ENCODE measurements at regions not wholly inside any gene's neighbourhood (a gene's known extent, or its start where the extent isn't known, plus 50 kb on each side); places are given as distances from the start of the nearest gene placed in this dataset.

DNA sequence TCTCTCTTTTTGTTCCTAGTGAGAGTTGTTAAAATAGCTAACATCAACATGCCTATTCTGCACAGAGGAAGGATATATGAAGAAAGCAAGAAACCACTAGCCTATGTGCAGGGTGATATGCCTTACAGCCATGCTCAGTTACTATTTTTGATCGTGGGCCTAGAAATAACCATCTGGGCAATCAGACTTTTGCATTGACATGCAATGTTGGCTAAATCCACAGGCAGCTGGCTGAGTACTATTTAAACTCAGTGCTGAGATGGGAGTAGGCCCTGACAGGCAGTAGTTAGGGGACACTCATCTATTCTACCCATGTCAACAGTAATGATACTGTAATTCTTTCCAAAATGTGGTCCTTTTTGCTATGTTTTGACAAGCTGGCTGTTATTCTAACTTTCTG, 89.6 kb downstream of the HDGFL1 start:
- no peak for DNase-seq
- no peak overlapping the region for H3K27ac ChIP-seq
- no peak overlapping the region for H3K4me3 ChIP-seq (ENCODE audit: low read depth, low read length)
- TF ChIP-seq, protein P1, sequence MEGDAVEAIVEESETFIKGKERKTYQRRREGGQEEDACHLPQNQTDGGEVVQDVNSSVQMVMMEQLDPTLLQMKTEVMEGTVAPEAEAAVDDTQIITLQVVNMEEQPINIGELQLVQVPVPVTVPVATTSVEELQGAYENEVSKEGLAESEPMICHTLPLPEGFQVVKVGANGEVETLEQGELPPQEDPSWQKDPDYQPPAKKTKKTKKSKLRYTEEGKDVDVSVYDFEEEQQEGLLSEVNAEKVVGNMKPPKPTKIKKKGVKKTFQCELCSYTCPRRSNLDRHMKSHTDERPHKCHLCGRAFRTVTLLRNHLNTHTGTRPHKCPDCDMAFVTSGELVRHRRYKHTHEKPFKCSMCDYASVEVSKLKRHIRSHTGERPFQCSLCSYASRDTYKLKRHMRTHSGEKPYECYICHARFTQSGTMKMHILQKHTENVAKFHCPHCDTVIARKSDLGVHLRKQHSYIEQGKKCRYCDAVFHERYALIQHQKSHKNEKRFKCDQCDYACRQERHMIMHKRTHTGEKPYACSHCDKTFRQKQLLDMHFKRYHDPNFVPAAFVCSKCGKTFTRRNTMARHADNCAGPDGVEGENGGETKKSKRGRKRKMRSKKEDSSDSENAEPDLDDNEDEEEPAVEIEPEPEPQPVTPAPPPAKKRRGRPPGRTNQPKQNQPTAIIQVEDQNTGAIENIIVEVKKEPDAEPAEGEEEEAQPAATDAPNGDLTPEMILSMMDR (IDR thresholded peaks at IDR 0.05; ENCODE audit: low read depth, low read length, missing control alignments) = no peak
- in situ Hi-C loops (cut with HindIII; ENCODE audit: low pct_ligation_motif_present, low sequenced_read_pairs) = no loop called here
- no peaks in the 10 kb centered on the region for H3K36me3 ChIP-seq (replicated peaks)
- H3K27me3 ChIP-seq (replicated peaks) = no peaks in the 10 kb centered on the region

DNA sequence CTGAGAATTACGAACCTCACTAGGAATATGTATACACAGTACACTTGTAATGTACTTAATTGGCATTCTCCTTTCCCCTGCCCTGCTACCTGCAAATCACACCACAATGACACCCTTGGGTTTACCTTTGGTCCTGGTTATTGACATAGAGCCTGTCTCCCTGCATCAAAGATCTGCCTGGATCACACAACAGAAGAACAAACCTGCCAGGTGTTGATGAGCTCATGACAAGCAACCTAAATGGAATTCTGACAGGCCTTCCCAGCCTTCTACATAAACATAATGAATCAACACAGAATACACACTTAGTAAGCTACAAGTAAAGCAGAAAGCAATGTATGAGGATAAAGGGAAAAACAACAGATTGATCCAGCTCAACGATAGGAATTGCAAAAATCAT, 95.6 kb downstream of the HDGFL1 start:
- TF ChIP-seq, protein P1 (IDR thresholded peaks at IDR 0.05; ENCODE audit: low read depth, low read length, missing control alignments) = no peak
- H3K27ac ChIP-seq = no peak overlapping the region
- H3K36me3 ChIP-seq (replicated peaks) = no peaks in the 10 kb centered on the region
- in situ Hi-C loops (cut with HindIII; ENCODE audit: low pct_ligation_motif_present, low sequenced_read_pairs) = no loop called here
- no peak overlapping the region for H3K4me3 ChIP-seq (ENCODE audit: low read depth, low read length)
- DNase-seq = no peak
- no peaks in the 10 kb centered on the region for H3K27me3 ChIP-seq (replicated peaks)

DNA sequence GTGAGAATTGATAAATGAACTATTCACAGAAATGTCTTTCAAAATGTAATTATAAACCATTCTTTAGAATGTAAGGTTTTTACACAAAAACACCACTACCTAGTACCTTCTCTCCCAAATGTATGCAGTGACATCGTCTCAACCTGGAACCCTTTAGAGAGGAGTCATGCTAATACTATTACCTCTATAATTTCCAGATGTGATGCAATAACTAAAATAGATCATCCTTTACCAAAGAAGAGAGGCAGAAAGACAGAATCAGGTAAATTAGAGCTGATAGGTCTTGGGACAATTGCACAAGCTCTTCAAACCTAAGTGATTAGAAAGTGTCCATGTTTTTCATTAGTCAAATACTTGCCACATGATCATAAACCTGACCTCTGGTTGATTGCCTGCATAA, 96.7 kb downstream of the HDGFL1 start:
- no peaks in the 10 kb centered on the region for H3K27me3 ChIP-seq (replicated peaks)
- H3K36me3 ChIP-seq (replicated peaks) = no peaks in the 10 kb centered on the region
- no peak for DNase-seq
- no peak overlapping the region for H3K4me3 ChIP-seq (ENCODE audit: low read depth, low read length)
- H3K27ac ChIP-seq = no peak overlapping the region
- in situ Hi-C loops (cut with HindIII; ENCODE audit: low pct_ligation_motif_present, low sequenced_read_pairs) = no loop called here
- TF ChIP-seq, protein P1 (IDR thresholded peaks at IDR 0.05; ENCODE audit: low read depth, low read length, missing control alignments) = no peak

DNA sequence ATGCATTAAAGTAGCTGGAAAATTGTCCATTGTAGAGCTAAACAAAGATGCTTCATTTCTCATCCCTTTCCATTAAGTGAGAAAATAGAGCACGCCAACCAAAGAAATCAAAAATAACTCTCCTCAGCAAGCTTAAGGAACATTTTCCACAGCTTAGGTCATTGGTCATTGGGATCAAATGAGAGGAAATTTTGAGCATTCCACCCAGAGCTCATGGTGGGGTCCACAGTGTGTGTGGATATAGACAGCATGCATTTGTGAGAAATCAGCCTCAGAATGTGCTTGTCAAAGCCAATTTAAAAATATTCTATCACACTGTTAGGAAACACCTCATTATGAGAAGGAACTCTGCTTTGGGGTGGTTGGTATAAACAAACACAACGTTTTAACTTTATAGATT, 97.2 kb downstream of the HDGFL1 start:
- Histone ChIP-seq H3K27ac (no peak overlapping the region), H3K27me3 (replicated peaks) (no peaks in the 10 kb centered on the region), H3K36me3 (replicated peaks) (no peaks in the 10 kb centered on the region), H3K4me3 (ENCODE audit: low read depth, low read length) (no peak overlapping the region)
- no peak for DNase-seq
- in situ Hi-C loops (cut with HindIII; ENCODE audit: low pct_ligation_motif_present, low sequenced_read_pairs) = no loop called here
- TF ChIP-seq, protein P1 (IDR thresholded peaks at IDR 0.05; ENCODE audit: low read depth, low read length, missing control alignments) = no peak

DNA sequence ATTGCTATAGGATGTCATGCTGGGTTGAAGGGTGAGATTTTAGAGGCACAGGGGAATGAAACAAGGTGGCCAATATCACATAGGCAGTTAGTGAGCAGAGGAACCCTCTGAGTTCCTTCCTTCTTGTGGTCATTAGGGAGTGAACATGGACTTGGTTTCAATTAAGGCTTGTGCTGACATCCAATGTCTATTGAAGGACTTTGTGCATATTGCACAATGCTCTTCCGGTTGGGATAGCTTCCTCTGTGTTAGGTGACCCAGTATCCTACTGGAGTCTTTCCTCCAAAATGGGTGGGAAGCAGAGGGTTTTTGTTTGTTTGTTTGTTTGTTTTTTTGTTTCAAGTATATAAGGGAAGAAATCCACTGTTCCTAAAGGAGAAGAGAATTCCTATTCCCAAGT, 98.5 kb downstream of the HDGFL1 start:
- Histone ChIP-seq H3K27ac (no peak overlapping the region), H3K36me3 (replicated peaks) (no peaks in the 10 kb centered on the region), H3K27me3 (replicated peaks) (no peaks in the 10 kb centered on the region), H3K4me3 (ENCODE audit: low read depth, low read length) (no peak overlapping the region)
- DNase-seq = no peak
- in situ Hi-C loops (cut with HindIII; ENCODE audit: low pct_ligation_motif_present, low sequenced_read_pairs) = no loop called here
- TF ChIP-seq, protein P1 (IDR thresholded peaks at IDR 0.05; ENCODE audit: low read depth, low read length, missing control alignments) = no peak

DNA sequence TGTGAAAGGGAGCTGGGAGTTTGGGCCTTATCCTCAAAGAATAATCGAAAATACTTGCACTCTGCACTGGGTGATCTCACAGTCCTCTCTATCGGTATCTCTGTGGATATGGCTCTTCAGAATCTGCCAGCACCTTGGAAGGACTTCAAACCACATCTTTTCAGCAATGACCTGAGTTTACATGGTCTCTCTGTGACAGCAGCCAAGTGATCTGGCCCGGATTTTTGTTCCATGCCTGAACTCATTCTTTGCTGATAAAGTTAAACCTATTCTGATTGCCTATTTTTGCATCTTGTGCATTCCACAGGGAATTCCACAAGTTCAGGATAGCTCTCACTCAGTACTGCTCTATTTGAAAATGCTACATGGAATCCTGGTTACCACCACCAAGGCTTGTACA, 98.9 kb downstream of the HDGFL1 start:
- Histone ChIP-seq H3K4me3 (ENCODE audit: low read depth, low read length) (no peak overlapping the region), H3K27ac (no peak overlapping the region), H3K27me3 (replicated peaks) (no peaks in the 10 kb centered on the region), H3K36me3 (replicated peaks) (no peaks in the 10 kb centered on the region)
- TF ChIP-seq, protein P1 (IDR thresholded peaks at IDR 0.05; ENCODE audit: low read depth, low read length, missing control alignments) = no peak
- peak; percentile 2 for DNase-seq
- in situ Hi-C loops (cut with HindIII; ENCODE audit: low pct_ligation_motif_present, low sequenced_read_pairs) = no loop called here
